GM19240 (cell line): ENCODE measurements at regions not wholly inside any gene's neighbourhood (a gene's known extent, or its start where the extent isn't known, plus 50 kb on each side); places are given as distances from the start of the nearest gene placed in this dataset.

Source experiments
- DNase-seq: peaks from one replicate; pipeline ENCODE4 v3.0.0; 2011; ENCODE audit warnings: low spot score; ENCODE audit not compliant: insufficient read length

DNA sequence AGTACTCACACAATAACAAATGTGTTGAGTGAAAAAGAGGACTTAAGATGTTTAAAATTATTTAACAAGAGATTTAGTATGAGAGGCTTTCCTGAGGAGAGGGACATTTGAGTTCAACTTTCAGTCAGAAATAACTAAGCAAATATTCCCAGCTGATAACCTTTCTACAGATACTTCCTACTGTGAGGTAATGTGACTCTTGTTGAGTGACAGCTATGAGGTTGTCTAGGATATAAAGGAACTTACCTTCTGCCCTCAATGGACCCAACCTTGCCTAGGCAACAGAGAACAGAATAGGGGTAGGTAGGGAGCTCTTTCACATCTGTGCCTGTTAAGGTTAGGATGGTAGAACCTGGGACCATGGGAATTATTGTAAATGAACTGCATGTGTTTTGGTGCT lies 54.7 kb downstream of the GLUD2 start:
- DNase-seq: no peak

- DNase-seq: no peak
Observed at GRCh38 chrX:121103381-121103780, 56.0 kb downstream of the GLUD2 start.

GRCh38 chrX:121106484-121107235 lies 59.2 kb downstream of the GLUD2 start:
- DNase-seq: no peak

DNA sequence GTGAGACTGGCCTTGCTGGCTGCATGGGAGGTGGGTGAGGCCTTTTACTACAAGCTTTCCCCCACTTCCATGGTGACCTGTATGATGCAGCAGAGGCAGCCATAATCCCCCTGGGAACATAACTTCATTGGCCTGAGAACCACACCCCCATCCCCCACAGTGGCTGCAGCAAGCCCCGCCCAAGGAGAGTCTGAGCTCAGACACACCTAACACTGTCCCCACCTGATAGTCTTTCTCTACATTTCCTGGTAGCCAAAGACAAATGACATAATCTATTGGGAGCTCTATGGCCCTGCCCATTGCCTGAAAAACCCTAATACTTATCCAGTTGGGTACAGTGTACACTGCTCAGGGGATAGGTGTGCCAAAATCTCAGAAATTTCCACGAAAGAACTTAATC lies 62.6 kb downstream of the GLUD2 start:
- no peak for DNase-seq

- DNase-seq: no peak
Observed at GRCh38 chrX:121110536-121110935, 63.1 kb downstream of the GLUD2 start.

- DNase-seq: no peak
Observed at GRCh38 chrX:121114691-121115090, 67.3 kb downstream of the GLUD2 start.

DNA sequence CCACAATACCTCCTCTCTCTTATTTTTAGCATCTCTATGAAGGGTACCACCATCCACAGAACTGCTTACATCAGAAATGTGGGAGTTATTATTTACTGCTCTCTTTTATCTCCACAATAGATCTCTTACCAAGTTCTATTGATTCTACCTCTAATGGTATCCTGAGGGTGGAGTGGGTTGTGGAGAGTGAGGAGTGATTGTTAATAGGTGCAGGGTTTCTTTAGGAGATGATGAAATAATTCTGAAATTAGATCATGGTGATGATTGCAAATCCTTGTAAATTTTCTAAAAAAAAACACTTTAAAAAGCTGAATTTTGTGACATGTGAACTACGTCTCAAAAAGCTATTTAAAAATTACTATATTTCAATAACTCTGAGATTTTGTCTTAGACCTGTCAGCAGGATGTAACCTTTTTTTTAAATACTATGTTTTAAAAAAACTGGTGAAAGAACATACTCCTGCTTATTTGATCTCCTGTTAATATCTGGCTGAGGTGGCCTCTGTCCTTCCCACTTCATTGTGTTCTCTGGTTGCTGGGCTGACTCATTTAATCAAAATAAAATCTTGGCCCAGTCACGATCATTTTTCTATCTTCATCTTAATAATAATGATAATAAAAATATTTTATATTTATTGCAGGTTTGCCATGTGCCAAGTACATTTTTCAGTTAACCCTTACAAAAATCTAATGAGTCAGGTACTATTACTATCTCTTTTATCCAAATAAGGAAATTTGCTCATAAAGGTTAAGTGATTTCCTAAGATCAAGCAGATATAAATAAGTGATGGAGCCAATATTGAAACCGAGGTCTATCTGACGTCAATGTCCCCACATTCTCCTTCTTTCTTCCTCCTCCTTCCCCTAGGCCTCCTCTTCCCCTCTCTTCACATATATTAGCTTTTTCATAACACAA lies 73.5 kb downstream of the GLUD2 start:
- DNase-seq: no peak

GRCh38 chrX:121122332-121122731 lies 74.9 kb downstream of the GLUD2 start:
- no peak for DNase-seq

- DNase-seq: no peak
Observed at GRCh38 chrX:121128925-121129877, 81.8 kb downstream of the GLUD2 start.

DNA sequence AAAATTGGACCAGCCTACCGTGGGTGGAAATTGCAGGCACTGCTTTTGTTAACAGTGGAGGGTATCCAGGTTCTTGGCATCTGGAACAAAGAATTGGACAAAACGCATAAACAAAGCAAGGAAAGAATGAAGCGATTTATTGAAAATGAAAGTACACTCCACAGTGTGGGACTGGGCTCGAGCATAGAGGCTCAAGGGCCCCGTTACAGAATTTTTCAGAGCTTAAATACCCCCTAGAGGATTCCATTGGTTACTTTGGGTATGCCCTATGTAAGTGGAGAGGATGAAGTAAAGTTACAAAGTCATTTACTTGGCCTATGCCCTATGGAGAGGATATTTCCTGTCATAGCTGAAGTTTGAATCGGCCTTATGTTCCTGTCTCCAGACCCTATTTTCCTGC lies 85.3 kb downstream of the GLUD2 start:
- no peak for DNase-seq

- no peak for DNase-seq
Observed at GRCh38 chrX:121135488-121136207, 88.2 kb downstream of the GLUD2 start.

GRCh38 chrX:121146059-121146628 lies 98.7 kb downstream of the GLUD2 start:
- DNase-seq: no peak

DNA sequence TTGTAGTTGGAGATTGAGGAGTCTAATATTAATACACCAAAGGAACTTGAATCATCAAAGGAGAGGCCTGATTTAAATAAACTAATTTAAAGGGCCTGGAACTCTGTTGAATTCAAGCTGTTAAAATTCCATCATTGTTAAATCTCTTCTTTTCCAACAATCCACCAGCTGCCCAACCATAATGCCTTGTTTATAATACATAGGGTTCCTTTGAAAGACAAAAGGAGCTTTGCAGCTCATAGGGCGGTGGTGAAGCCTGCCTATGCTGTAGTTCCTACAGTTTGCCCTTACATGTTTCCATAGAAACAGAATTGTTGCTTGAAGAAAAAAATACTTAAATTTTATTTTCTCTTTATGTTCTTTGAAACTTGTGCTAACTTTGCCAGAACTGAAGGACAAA lies 102.8 kb downstream of the GLUD2 start:
- no peak for DNase-seq

- no peak for DNase-seq
Observed at GRCh38 chrX:121151293-121151692, 103.9 kb downstream of the GLUD2 start.

DNA sequence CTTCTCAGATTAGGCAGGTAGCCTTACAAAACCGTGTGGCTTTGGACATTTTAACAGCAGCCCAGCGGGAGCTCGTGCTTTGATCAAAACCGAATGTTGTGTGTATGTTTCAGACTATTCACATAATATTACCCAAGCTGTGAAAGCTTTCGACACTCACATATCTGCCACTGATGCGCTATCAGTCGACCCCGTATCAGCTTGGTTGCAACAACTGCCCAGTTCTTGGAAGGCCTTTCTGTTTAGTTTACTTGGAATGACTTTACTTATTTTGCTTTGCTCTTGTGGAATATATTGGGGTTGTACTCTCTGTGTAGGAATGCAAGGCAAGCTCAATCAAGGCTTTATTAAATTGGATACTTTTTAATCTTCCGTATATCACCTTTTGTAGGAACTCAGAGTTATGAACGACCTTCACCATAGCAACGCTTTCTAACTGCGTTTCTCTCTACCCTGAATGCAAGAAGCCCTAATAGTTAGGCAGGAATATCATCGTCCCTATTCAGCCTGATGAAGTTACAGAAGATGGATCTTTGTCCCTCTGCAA lies 107.5 kb downstream of the GLUD2 start:
- no peak for DNase-seq

- peak; percentile 2 for DNase-seq
Observed at GRCh38 chrX:121160987-121161386, 113.6 kb downstream of the GLUD2 start.

GRCh38 chrX:121161501-121161933 lies 114.1 kb downstream of the GLUD2 start:
- no peak for DNase-seq

DNA sequence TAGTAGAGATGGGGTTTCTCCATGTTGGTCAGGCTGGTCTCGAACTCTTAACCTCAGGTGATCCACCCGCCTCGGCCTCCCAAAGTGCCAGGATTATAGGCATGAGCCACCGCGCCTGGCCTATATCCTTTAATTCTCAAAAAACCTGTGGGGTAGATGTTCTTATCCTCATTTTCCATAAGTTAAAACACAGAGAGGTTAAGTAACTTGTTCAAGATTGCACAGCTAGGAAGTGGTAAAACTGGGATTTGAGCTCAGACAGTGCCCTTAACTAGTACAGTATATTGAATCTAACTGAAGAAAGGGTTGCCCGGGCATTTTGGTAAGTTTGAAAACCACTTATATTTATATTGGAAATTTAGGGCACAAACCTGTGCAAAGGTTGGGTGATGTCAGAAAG lies 116.0 kb downstream of the GLUD2 start:
- DNase-seq: no peak

- no peak for DNase-seq
Observed at GRCh38 chrX:121165930-121166359, 118.5 kb downstream of the GLUD2 start.
